SK-N-SH (cell line): ENCODE measurements at regions not wholly inside any gene's neighbourhood (a gene's known extent, or its start where the extent isn't known, plus 50 kb on each side); places are given as distances from the start of the nearest gene placed in this dataset.

Source experiments
- CTCF ChIP-seq: fragments of 200-600 bp; sonication (generic); IDR thresholded peaks from 2 replicates; pipeline ENCODE4 v1.6.1; 2017; ENCODE audit warnings: antibody characterized with exemption, mild to moderate bottlenecking, moderate library complexity
- EZH2phosphoT487 ChIP-seq: fragments of 200-600 bp; sonication (generic); IDR thresholded peaks from 2 replicates; pipeline ENCODE4 v1.6.1; 2017; ENCODE audit warnings: low read depth, mixed run types, mild to moderate bottlenecking, antibody characterized with exemption, moderate library complexity, borderline replicate concordance
- NRF1 ChIP-seq: IDR thresholded peaks from 2 replicates; pipeline ENCODE4 v1.6.1; 2012; ENCODE audit warnings: low read depth, mild to moderate bottlenecking, low read length
- POLR2AphosphoS5 ChIP-seq: IDR thresholded peaks from 2 replicates; pipeline ENCODE4 v1.6.1; 2012; ENCODE audit warnings: low read depth, low read length
- TF ChIP-seq, protein P1 (sequence below): fragments of 150-350 bp; IDR thresholded peaks from 2 replicates; pipeline ENCODE4 v1.6.1; 2017; ENCODE audit warnings: antibody characterized with exemption, low read length, low read depth, borderline replicate concordance

GRCh38 chr9:21551401-21551800 is 69.3 kb upstream of the IFNE start:
- TF ChIP-seq EZH2phosphoT487 (no peak), CTCF (no peak), NRF1 (no peak), POLR2AphosphoS5 (no peak)
- TF ChIP-seq, protein P1, sequence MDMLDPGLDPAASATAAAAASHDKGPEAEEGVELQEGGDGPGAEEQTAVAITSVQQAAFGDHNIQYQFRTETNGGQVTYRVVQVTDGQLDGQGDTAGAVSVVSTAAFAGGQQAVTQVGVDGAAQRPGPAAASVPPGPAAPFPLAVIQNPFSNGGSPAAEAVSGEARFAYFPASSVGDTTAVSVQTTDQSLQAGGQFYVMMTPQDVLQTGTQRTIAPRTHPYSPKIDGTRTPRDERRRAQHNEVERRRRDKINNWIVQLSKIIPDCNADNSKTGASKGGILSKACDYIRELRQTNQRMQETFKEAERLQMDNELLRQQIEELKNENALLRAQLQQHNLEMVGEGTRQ: no peak
